SK-N-SH treated with all-trans-retinoic acid at 6 μM for 48 hours (cell line): ENCODE measurements at regions not wholly inside any gene's neighbourhood (a gene's known extent, or its start where the extent isn't known, plus 50 kb on each side); places are given as distances from the start of the nearest gene placed in this dataset.

ENCODE experiments used
- ATAC-seq: fragments of 200-7000 bp; cut with Tn5 transposase; 3 replicates; pipeline ENCODE4 v1.9.1; 2020; ENCODE audit warnings: mild to moderate bottlenecking, moderate library complexity
- ARNTL ChIP-seq: fragments of 450-650 bp; formaldehyde crosslinking; IDR thresholded peaks from 2 replicates; pipeline ENCODE4 v1.5.0; 2020; ENCODE audit warnings: low read depth, mild to moderate bottlenecking, moderate library complexity, borderline replicate concordance
- BACH2 ChIP-seq: fragments of 250-450 bp; sonication (Bioruptor Pico); IDR thresholded peaks from 2 replicates; pipeline ENCODE4 v1.9.0; 2021; ENCODE audit warnings: mild to moderate bottlenecking, borderline replicate concordance
- CREB5 ChIP-seq: fragments of 250-450 bp; sonication (Bioruptor Pico); IDR thresholded peaks from 2 replicates; pipeline ENCODE4 v1.5.1; 2020; ENCODE audit warnings: low read depth, mild to moderate bottlenecking, moderate library complexity
- CSDC2 ChIP-seq: fragments of 250-450 bp; sonication (Bioruptor Pico); IDR thresholded peaks from 2 replicates; pipeline ENCODE4 v1.5.0; 2020; ENCODE audit warnings: mild to moderate bottlenecking, moderate library complexity
- CSRNP3 ChIP-seq: fragments of 250-450 bp; sonication (Bioruptor Pico); IDR thresholded peaks from 2 replicates; pipeline ENCODE4 v1.5.1; 2021; ENCODE audit warnings: mild to moderate bottlenecking, moderate library complexity
- ESRRG ChIP-seq: fragments of 250-450 bp; sonication (Bioruptor Pico); IDR thresholded peaks from 2 replicates; pipeline ENCODE4 v1.6.1; 2021; ENCODE audit warnings: mild to moderate bottlenecking
- GLIS3 ChIP-seq: fragments of 250-450 bp; sonication (Bioruptor Pico); IDR thresholded peaks from 2 replicates; pipeline ENCODE4 v1.5.0; 2020; ENCODE audit warnings: mild to moderate bottlenecking, moderate library complexity
- ISL1 ChIP-seq: fragments of 250-450 bp; sonication (Bioruptor Pico); IDR thresholded peaks from 2 replicates; pipeline ENCODE4 v2.1.2; 2022; ENCODE audit warnings: mild to moderate bottlenecking, moderate library complexity
- OSR1 ChIP-seq: fragments of 250-450 bp; sonication (Bioruptor Pico); IDR thresholded peaks from 2 replicates; pipeline ENCODE4 v1.8.0; 2022; ENCODE audit warnings: moderate library complexity, mild to moderate bottlenecking, inconsistent platforms
- POU6F1 ChIP-seq: fragments of 250-450 bp; sonication (Bioruptor Pico); IDR thresholded peaks from 2 replicates; pipeline ENCODE4 v1.8.0; 2021; ENCODE audit warnings: low read depth, mild to moderate bottlenecking, moderate library complexity, borderline replicate concordance
- PPARA ChIP-seq: fragments of 250-450 bp; sonication (Bioruptor Pico); IDR thresholded peaks from 2 replicates; pipeline ENCODE4 v1.5.0; 2020; ENCODE audit warnings: mild to moderate bottlenecking, borderline replicate concordance
- RARB ChIP-seq: fragments of 250-450 bp; sonication (Bioruptor Pico); IDR thresholded peaks from 2 replicates; pipeline ENCODE4 v1.8.0; 2021; ENCODE audit warnings: mild to moderate bottlenecking, moderate library complexity
- SNAI2 ChIP-seq: fragments of 250-450 bp; sonication (Bioruptor Pico); IDR thresholded peaks from 2 replicates; pipeline ENCODE4 v1.5.0; 2020; ENCODE audit warnings: mild to moderate bottlenecking, moderate library complexity
- TCF4 ChIP-seq: fragments of 250-450 bp; sonication (Bioruptor Pico); IDR thresholded peaks from 2 replicates; pipeline ENCODE4 v1.8.0; 2021; ENCODE audit warnings: mild to moderate bottlenecking, moderate library complexity, borderline replicate concordance
- TOX ChIP-seq: fragments of 250-450 bp; sonication (Bioruptor Pico); IDR thresholded peaks from 2 replicates; pipeline ENCODE4 v1.8.0; 2021; ENCODE audit warnings: mild to moderate bottlenecking, moderate library complexity, borderline replicate concordance
- TSHZ2 ChIP-seq: fragments of 250-450 bp; sonication (Bioruptor Pico); IDR thresholded peaks from 2 replicates; pipeline ENCODE4 v1.5.0; 2020; ENCODE audit warnings: mild to moderate bottlenecking, moderate library complexity
- ZC3H10 ChIP-seq: fragments of 250-450 bp; sonication (Bioruptor Pico); IDR thresholded peaks from 2 replicates; pipeline ENCODE4 v1.5.1; 2021; ENCODE audit warnings: mild to moderate bottlenecking, moderate library complexity
- ZFP3 ChIP-seq: fragments of 250-450 bp; sonication (Bioruptor Pico); IDR thresholded peaks from 2 replicates; pipeline ENCODE4 v1.5.0; 2020; ENCODE audit warnings: mild to moderate bottlenecking, moderate library complexity
- ZFP30 ChIP-seq: fragments of 450-650 bp; formaldehyde crosslinking; IDR thresholded peaks from 2 replicates; pipeline ENCODE4 v1.5.0; 2022; ENCODE audit warnings: mild to moderate bottlenecking, moderate library complexity
- ZNF565 ChIP-seq: fragments of 450-650 bp; formaldehyde crosslinking; conservative IDR thresholded peaks from 2 replicates; pipeline ENCODE4 v1.5.0; 2020; ENCODE audit warnings: low read depth, mild to moderate bottlenecking, moderate library complexity
- ZNF70 ChIP-seq: fragments of 450-650 bp; formaldehyde crosslinking; IDR thresholded peaks from 2 replicates; pipeline ENCODE4 v1.5.0; 2020; ENCODE audit warnings: mild to moderate bottlenecking, moderate library complexity
- TF ChIP-seq, protein P1 (sequence below): fragments of 250-450 bp; sonication (Bioruptor Pico); IDR thresholded peaks from 2 replicates; pipeline ENCODE4 v1.8.0; 2020; ENCODE audit warnings: mild to moderate bottlenecking, moderate library complexity, borderline replicate concordance

DNA sequence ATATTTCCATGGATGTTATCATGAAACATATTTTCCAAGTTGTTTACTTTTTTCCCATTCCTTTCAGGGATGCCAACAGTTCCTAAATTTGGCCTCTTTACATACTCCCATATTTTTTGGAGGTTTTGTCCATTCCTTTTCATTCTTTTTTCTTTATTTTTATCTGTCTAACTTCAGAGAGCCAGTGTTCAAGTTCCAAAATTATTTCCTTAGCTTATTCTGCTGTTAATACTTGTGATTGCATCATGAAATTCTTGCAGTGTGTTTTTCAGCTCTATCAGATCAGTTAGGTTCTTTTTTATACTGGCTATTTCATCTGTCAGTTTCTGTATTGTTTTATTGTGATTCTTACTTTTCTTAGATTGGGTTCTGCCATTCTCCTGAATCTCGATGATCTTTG, 89.9 kb upstream of the TCF21 start (continued):
- TF ChIP-seq, protein P1, sequence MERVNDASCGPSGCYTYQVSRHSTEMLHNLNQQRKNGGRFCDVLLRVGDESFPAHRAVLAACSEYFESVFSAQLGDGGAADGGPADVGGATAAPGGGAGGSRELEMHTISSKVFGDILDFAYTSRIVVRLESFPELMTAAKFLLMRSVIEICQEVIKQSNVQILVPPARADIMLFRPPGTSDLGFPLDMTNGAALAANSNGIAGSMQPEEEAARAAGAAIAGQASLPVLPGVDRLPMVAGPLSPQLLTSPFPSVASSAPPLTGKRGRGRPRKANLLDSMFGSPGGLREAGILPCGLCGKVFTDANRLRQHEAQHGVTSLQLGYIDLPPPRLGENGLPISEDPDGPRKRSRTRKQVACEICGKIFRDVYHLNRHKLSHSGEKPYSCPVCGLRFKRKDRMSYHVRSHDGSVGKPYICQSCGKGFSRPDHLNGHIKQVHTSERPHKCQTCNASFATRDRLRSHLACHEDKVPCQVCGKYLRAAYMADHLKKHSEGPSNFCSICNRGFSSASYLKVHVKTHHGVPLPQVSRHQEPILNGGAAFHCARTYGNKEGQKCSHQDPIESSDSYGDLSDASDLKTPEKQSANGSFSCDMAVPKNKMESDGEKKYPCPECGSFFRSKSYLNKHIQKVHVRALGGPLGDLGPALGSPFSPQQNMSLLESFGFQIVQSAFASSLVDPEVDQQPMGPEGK (CRISPR knock-in tag) = no peak
- TF ChIP-seq ARNTL (CRISPR knock-in tag) = no peak
- TF ChIP-seq, all 23 proteins: peak for 0

DNA sequence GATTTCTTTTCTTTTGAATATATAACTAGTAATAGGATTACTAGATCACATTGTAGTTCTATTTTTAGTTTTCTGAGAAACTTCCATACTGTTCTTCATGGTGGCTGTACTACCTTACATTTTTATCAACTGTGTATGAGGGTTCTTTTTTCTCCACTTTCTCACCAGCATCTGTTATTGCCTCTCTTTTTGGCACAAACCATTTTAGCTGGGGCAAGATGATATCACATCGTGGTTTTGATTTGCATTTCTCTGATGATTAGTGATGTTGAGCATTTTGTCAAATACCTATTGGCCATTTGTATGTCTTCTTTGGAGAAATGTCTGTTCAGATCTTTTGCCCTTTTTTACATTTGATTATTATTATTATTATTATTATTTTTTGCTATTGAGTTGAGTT, 86.1 kb upstream of the TCF21 start:
- ATAC-seq = no peak
- TF ChIP-seq RARB (CRISPR knock-in tag) (no peak), ARNTL (CRISPR knock-in tag) (no peak), SNAI2 (CRISPR knock-in tag) (no peak), ZNF565 (no peak), ZFP3 (no peak), POU6F1 (no peak), TOX (no peak), OSR1 (CRISPR knock-in tag) (no peak), TSHZ2 (CRISPR knock-in tag) (no peak), ISL1 (no peak), TCF4 (CRISPR knock-in tag) (no peak), CSDC2 (CRISPR knock-in tag) (no peak), GLIS3 (no peak), ZFP30 (CRISPR knock-in tag) (no peak), CREB5 (CRISPR knock-in tag) (no peak), ZC3H10 (no peak)
- TF ChIP-seq, all 23 proteins: peak for 0

GRCh38 chr6:133804265-133804664, 84.6 kb upstream of the TCF21 start:
- no peak for TF ChIP-seq TOX
- TF ChIP-seq TSHZ2 (CRISPR knock-in tag) = no peak
- TF ChIP-seq ZFP3 = no peak
- TF ChIP-seq ARNTL (CRISPR knock-in tag) = no peak
- TF ChIP-seq OSR1 (CRISPR knock-in tag) = no peak
- no peak for TF ChIP-seq POU6F1
- no peak for TF ChIP-seq SNAI2 (CRISPR knock-in tag)
- no peak for TF ChIP-seq ZNF70 (CRISPR knock-in tag)
- TF ChIP-seq CSRNP3 (CRISPR knock-in tag) = no peak
- no peak for TF ChIP-seq ZNF565
- no peak for TF ChIP-seq ZFP30 (CRISPR knock-in tag)
- TF ChIP-seq CSDC2 (CRISPR knock-in tag) = no peak
- TF ChIP-seq BACH2 = no peak
- no peak for TF ChIP-seq ISL1
- TF ChIP-seq CREB5 (CRISPR knock-in tag) = no peak
- no peak for TF ChIP-seq PPARA (CRISPR knock-in tag)
- no peak for TF ChIP-seq ESRRG

More at GRCh38 chr6:133804265-133804664, 84.6 kb upstream of the TCF21 start:
- no peak for ATAC-seq
